OCI-LY7 (cell line): ENCODE measurements at regions not wholly inside any gene's neighbourhood (a gene's known extent, or its start where the extent isn't known, plus 50 kb on each side); places are given as distances from the start of the nearest gene placed in this dataset.

Experiments used
- CTCF ChIP-seq: fragments of 200-600 bp; sonication (generic); conservative IDR thresholded peaks from 2 replicates; pipeline ENCODE4 v1.5.1; 2014; ENCODE audit warnings: mild to moderate bottlenecking, antibody characterized with exemption, low read length, moderate library complexity, mixed read lengths
- EZH2phosphoT487 ChIP-seq: fragments of 200-600 bp; sonication (generic); IDR thresholded peaks from 2 replicates; pipeline ENCODE4 v1.6.1; 2018; ENCODE audit warnings: low read depth, borderline replicate concordance, mild to moderate bottlenecking, mixed run types, antibody characterized with exemption, low read length, moderate library complexity, mixed read lengths

- TF ChIP-seq CTCF (no peak), EZH2phosphoT487 (no peak)
Measured at GRCh38 chr14:85987907-85988306, 458.0 kb downstream of the FLRT2 start.
